H1 (cell line): ENCODE measurements at regions not wholly inside any gene's neighbourhood (a gene's known extent, or its start where the extent isn't known, plus 50 kb on each side); places are given as distances from the start of the nearest gene placed in this dataset.

ENCODE experiments used
- BCL11A ChIP-seq, 2 experiments: IDR thresholded peaks; one replicate each; pipeline ENCODE4 v1.6.1; 2011; ENCODE audit warnings: low read depth in 2 of 2, low read length in 2 of 2, mild to moderate bottlenecking in 2 of 2
- CHD7 ChIP-seq: fragments of 300-600 bp; sonication (generic); IDR thresholded peaks from 2 replicates; pipeline ENCODE4 v1.7.1; 2012; ENCODE audit warnings: low read length, moderate library complexity, mild to moderate bottlenecking, inconsistent platforms; ENCODE audit not compliant: insufficient replicate concordance
- JUND ChIP-seq: IDR thresholded peaks from 2 replicates; pipeline ENCODE4 v1.6.1; 2011; ENCODE audit warnings: mild to moderate bottlenecking, improper control_type of control experiment, low read length
- POLR2A ChIP-seq, 2 experiments: IDR thresholded peaks; 1 replicate in 1 of 2; 2 replicates in 1 of 2; pipeline ENCODE4 v1.6.1; 2011; ENCODE audit warnings: low read depth in 2 of 2, low read length in 2 of 2, mild to moderate bottlenecking in 2 of 2; ENCODE audit errors: control extremely low read depth in 1 of 2
- TCF12 ChIP-seq: IDR thresholded peaks from 2 replicates; pipeline ENCODE4 v1.6.1; 2011; ENCODE audit warnings: low read depth, mild to moderate bottlenecking, low read length
- YY1 ChIP-seq: IDR thresholded peaks from 2 replicates; pipeline ENCODE4 v1.6.1; 2011; ENCODE audit warnings: low read depth, mild to moderate bottlenecking, low read length

DNA sequence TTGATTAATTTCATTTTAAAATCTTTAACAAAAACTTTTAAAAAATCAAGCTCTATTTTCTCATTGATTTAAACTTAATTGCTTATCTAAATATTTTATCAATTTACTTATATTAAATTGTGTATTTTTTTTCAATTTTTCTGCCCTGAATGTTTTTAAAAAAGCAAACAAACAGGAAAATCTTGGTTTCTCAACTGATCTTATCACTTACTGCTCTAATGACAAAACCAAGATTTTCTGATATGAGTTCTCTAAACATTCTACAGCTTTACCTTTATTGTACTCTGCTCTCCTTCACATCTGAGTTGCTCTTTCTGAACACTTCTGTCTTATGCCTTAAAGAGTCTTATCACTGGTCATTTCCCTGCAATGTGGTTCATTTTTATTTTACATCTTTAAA is 587.8 kb upstream of the BCHE start (continued):
- TF ChIP-seq CHD7 (no peak), TCF12 (no peak), YY1 (no peak), BCL11A (IDR thresholded peaks at IDR 0.05; ENCODE audit: low read depth in 2 of 2, low read length in 2 of 2) (no peak), JUND (no peak), POLR2A (IDR thresholded peaks at IDR 0.05; ENCODE audit: control extremely low read depth in 1 of 2, low read depth in 2 of 2, low read length in 2 of 2) (no peak)
